Chondrocyte (in vitro differentiated cells): ENCODE measurements at regions not wholly inside any gene's neighbourhood (a gene's known extent, or its start where the extent isn't known, plus 50 kb on each side); places are given as distances from the start of the nearest gene placed in this dataset.
A peak's percentile ranks its signal among the peaks of the same experiment; 100 is the strongest.

Experiments used
- DNase-seq: peaks from one replicate; pipeline ENCODE4 v3.0.0; 2021; ENCODE audit warnings: mixed read lengths, low spot score
- H3K27ac Mint-ChIP-seq: one replicate; pipeline ENCODE4 v1.8.0; 2021; ENCODE audit warnings: mild to moderate bottlenecking, moderate library complexity, mixed read lengths; ENCODE audit not compliant: unreplicated experiment
- H3K27me3 Mint-ChIP-seq: 2 replicates; pipeline ENCODE4 v1.8.0; 2021; ENCODE audit warnings: low read depth, mixed read lengths
- H3K36me3 Mint-ChIP-seq: 2 replicates; pipeline ENCODE4 v1.8.0; 2021; ENCODE audit warnings: low read depth, mixed read lengths
- H3K4me1 Mint-ChIP-seq: 2 replicates; pipeline ENCODE4 v1.8.0; 2021; ENCODE audit warnings: low read depth, mild to moderate bottlenecking, mixed read lengths
- H3K4me3 Mint-ChIP-seq: one replicate; pipeline ENCODE4 v1.8.0; 2021; ENCODE audit warnings: mild to moderate bottlenecking, moderate library complexity, mixed read lengths; ENCODE audit not compliant: unreplicated experiment
- H3K9me3 Mint-ChIP-seq: 2 replicates; pipeline ENCODE4 v1.8.0; 2021; ENCODE audit warnings: low read depth, mixed read lengths
- CTCF ChIP-seq: fragments of 200-600 bp; sonication (generic); IDR thresholded peaks from 2 replicates; pipeline ENCODE4 v1.5.0; 2021; ENCODE audit warnings: antibody characterized with exemption, mild to moderate bottlenecking, moderate library complexity

GRCh38 chr3:8366219-8366810 lies 135.3 kb upstream of the LMCD1 start:
- Mint-ChIP-seq H3K4me3 (no peak overlapping the region), H3K27ac (no peak overlapping the region), H3K27me3 (no peaks in the 10 kb centered on the region), H3K9me3 (no peaks in the 10 kb centered on the region), H3K4me1 (peaks cover 17% of the 10 kb centered on the region), H3K36me3 (no peaks in the 10 kb centered on the region)
- DNase-seq = no peak
- no peak for TF ChIP-seq CTCF

DNA sequence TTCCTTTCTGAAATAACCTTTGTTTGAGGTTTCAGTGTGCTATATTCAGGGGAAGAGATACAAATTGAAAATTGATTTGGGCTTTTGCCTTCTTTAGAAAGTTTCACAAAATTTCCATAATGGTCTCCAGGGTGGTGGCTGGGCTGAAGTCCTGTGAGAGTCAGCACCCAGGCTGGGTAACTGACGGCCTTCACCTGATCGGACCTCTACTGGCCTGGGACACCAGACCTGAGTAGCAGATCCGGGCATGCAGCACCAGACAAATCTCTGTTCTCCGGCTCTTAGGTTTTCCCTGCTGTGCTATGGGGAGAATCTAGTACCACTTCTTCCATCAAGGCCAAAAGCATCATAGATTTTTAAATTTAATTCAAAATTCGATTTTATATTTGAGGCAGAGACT lies 133.0 kb upstream of the LMCD1 start:
- H3K9me3 Mint-ChIP-seq = no peaks in the 10 kb centered on the region
- H3K27me3 Mint-ChIP-seq = no peaks in the 10 kb centered on the region
- no peak for DNase-seq
- TF ChIP-seq CTCF = no peak
- peaks cover 31% of the 10 kb centered on the region for H3K4me1 Mint-ChIP-seq
- H3K4me3 Mint-ChIP-seq = no peak overlapping the region
- no peak overlapping the region for H3K27ac Mint-ChIP-seq
- H3K36me3 Mint-ChIP-seq = no peaks in the 10 kb centered on the region

DNA sequence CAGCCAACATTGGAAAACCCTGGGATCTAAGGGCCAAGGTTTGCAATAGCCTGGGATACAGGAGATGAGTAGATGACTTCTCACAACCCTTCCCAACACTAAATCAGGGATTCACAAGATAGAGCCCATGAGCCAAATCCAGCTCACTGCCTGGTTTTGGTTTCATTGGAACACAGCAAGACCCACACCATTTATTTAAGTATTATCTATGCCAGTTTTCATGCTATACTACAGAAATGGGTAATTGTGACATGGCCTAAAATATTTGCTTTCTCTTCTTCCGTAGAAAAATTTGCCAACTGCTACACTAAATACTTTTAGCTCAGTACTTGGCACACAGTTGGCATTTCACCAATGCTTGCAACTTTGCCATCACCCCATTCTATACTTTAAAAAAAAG lies 132.0 kb upstream of the LMCD1 start:
- Mint-ChIP-seq H3K4me3 (no peak overlapping the region), H3K9me3 (peaks cover 4% of the 10 kb centered on the region), H3K27ac (no peak overlapping the region), H3K36me3 (no peaks in the 10 kb centered on the region), H3K27me3 (no peaks in the 10 kb centered on the region), H3K4me1 (peaks cover 33% of the 10 kb centered on the region)
- no peak for TF ChIP-seq CTCF
- no peak for DNase-seq

GRCh38 chr3:8371085-8371551 lies 130.5 kb upstream of the LMCD1 start:
- Mint-ChIP-seq H3K9me3 (peaks cover 7% of the 10 kb centered on the region), H3K4me1 (peaks cover 32% of the 10 kb centered on the region), H3K36me3 (no peaks in the 10 kb centered on the region), H3K4me3 (no peak overlapping the region), H3K27ac (peak overlapping the region; percentile 55), H3K27me3 (no peaks in the 10 kb centered on the region)
- no peak for TF ChIP-seq CTCF
- no peak for DNase-seq

DNA sequence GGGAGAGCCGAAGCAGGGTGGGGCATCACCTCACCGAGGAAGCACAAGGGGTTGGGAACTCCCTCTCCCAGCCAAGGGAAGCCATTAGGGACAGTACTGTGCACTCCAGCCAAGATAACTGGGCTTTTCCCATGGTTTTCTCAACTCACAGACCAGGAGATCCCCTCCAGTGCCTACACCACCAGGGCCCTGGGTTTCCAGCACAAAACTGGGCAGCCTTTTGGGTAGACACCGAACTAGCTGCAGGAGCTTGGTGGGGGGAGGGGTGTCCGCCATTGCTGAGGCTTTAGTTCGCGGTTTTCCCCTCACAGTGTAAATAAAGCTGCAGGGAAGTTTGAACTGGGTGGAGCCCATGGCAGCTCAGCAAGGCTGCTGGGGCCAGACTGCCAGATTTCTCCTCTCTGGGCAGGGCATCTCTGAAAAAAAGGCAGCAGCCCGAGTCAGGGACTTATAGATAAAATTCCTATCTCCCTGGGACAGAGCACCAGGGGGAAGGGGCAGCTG lies 129.6 kb upstream of the LMCD1 start:
- peaks cover 11% of the 10 kb centered on the region for H3K9me3 Mint-ChIP-seq
- TF ChIP-seq CTCF = no peak
- no peak for DNase-seq
- H3K27me3 Mint-ChIP-seq = no peaks in the 10 kb centered on the region
- peak overlapping the region; percentile 55 for H3K27ac Mint-ChIP-seq
- peaks cover 28% of the 10 kb centered on the region for H3K4me1 Mint-ChIP-seq
- no peak overlapping the region for H3K4me3 Mint-ChIP-seq
- no peaks in the 10 kb centered on the region for H3K36me3 Mint-ChIP-seq
